ENCODE measurements at regions not wholly inside any gene's neighbourhood (a gene's known extent, or its start where the extent isn't known, plus 50 kb on each side); places are given as distances from the start of the nearest gene placed in this dataset.

DNA sequence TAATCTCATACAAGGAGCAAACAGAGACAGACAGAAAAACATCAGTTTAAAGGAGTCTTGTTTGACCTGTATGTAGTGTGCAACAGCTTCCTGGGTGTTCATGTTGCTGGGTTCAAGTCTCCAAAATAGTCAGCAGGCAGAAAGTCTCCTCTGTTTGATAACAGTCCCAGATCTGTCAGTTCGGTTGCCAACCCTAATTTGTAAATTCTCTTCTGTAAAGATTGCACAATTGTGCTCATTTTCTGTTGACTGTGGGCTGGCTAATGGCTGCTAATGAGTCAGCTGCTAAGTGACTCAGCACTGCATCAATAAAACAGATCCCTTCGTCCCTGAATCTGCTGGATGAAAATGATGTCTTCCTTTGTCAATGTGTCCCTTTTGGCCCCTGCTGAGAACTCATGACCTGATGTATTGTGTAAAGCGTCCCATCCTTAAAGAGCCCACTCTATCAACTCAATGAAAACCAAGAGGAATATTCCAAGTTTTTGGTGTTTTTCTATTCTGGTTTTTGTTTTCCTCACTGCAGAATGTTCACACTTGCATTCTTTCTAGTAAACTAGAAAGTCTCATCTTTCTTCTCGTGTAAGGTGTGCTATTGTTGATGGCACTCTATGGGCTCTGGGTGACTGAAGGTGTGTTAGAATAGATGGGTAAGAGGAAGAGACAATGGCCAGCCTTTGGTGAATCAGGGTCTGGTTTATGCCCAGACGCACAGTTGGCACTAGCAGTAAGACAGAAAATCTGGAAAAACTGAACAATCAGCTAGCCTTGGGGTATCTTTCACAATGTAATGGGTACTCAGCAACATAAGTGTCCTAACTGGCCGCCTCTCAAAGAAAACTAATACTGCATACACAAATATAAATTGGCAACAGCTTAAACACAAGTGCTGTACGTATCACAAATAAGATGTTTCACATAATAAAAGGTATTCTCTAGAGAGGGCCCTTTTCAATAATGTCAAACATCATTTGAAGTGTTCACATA, 75.1 kb upstream of the SIPA1L2 start:
- TF ChIP-seq, protein P1, sequence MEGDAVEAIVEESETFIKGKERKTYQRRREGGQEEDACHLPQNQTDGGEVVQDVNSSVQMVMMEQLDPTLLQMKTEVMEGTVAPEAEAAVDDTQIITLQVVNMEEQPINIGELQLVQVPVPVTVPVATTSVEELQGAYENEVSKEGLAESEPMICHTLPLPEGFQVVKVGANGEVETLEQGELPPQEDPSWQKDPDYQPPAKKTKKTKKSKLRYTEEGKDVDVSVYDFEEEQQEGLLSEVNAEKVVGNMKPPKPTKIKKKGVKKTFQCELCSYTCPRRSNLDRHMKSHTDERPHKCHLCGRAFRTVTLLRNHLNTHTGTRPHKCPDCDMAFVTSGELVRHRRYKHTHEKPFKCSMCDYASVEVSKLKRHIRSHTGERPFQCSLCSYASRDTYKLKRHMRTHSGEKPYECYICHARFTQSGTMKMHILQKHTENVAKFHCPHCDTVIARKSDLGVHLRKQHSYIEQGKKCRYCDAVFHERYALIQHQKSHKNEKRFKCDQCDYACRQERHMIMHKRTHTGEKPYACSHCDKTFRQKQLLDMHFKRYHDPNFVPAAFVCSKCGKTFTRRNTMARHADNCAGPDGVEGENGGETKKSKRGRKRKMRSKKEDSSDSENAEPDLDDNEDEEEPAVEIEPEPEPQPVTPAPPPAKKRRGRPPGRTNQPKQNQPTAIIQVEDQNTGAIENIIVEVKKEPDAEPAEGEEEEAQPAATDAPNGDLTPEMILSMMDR (conservative IDR thresholded peaks at IDR 0.05 in 1 of 2, IDR thresholded peaks at IDR 0.05 in 1 of 2; ENCODE audit: low read depth in 1 of 2, low read length in 2 of 2): no peak
- no peak for TF ChIP-seq EZH2 (IDR thresholded peaks at IDR 0.05; ENCODE audit: low read length, missing control alignments)

Data from fibroblast of lung (primary cell).